ENCODE measurements at regions not wholly inside any gene's neighbourhood (a gene's known extent, or its start where the extent isn't known, plus 50 kb on each side); places are given as distances from the start of the nearest gene placed in this dataset.

GRCh38 chr11:109695696-109696095 is 273.7 kb downstream of the C11orf87 start:
- TF ChIP-seq CTCF (conservative IDR thresholded peaks at IDR 0.05; ENCODE audit: low read depth in 2 of 2) = no peak
- no peak for TF ChIP-seq EZH2phosphoT487 (IDR thresholded peaks at IDR 0.05; ENCODE audit: unreplicated experiment)
- TF ChIP-seq POLR2AphosphoS5 (IDR thresholded peaks at IDR 0.05; ENCODE audit: low read depth) = no peak
- no peak for TF ChIP-seq ZNF114 (CRISPR knock-in tag; IDR thresholded peaks at IDR 0.05)
